DOHH2 (cell line): ENCODE measurements at regions not wholly inside any gene's neighbourhood (a gene's known extent, or its start where the extent isn't known, plus 50 kb on each side); places are given as distances from the start of the nearest gene placed in this dataset.

ENCODE experiments used
- H3F3A ChIP-seq: fragments of 200-600 bp; sonication (generic), shearing (Covaris generic); 2 replicates; pipeline ENCODE4 v1.6.0; 2016; ENCODE audit warnings: antibody characterized with exemption, mild to moderate bottlenecking; ENCODE audit not compliant: control insufficient read depth, insufficient read depth
- H3K27ac ChIP-seq: fragments of 200-600 bp; sonication (generic); 2 replicates; pipeline ENCODE4 v1.5.1; 2014; ENCODE audit warnings: low read depth, mild to moderate bottlenecking, low read length, moderate library complexity
- H3K27me3 ChIP-seq: fragments of 200-600 bp; sonication (generic); 2 replicates; pipeline ENCODE4 v1.6.1; 2014; ENCODE audit warnings: mild to moderate bottlenecking, low read length, mixed read lengths; ENCODE audit not compliant: control insufficient read depth
- H3K36me3 ChIP-seq: fragments of 200-600 bp; sonication (generic); 2 replicates; pipeline ENCODE4 v1.6.1; 2014; ENCODE audit warnings: mild to moderate bottlenecking, low read length, moderate library complexity, mixed read lengths; ENCODE audit not compliant: control insufficient read depth
- H3K4me1 ChIP-seq: fragments of 200-600 bp; sonication (generic); 2 replicates; pipeline ENCODE4 v1.6.1; 2014; ENCODE audit warnings: mild to moderate bottlenecking, low read length, mixed read lengths; ENCODE audit not compliant: control insufficient read depth
- H3K4me2 ChIP-seq: fragments of 200-600 bp; sonication (generic); 2 replicates; pipeline ENCODE4 v1.6.0; 2014; ENCODE audit warnings: mild to moderate bottlenecking, low read length, moderate library complexity
- H3K4me3 ChIP-seq: fragments of 200-600 bp; sonication (generic); 2 replicates; pipeline ENCODE4 v1.5.1; 2014; ENCODE audit warnings: mild to moderate bottlenecking, low read length, mixed read lengths
- H3K79me2 ChIP-seq: fragments of 200-600 bp; sonication (generic); 2 replicates; pipeline ENCODE4 v1.6.1; 2014; ENCODE audit warnings: mild to moderate bottlenecking, low read length, mixed read lengths; ENCODE audit not compliant: control insufficient read depth
- H3K9me2 ChIP-seq: fragments of 200-600 bp; sonication (generic); replicated peaks from 2 replicates; pipeline ENCODE4 v1.6.1; 2014; ENCODE audit warnings: mild to moderate bottlenecking, low read length, mixed read lengths; ENCODE audit not compliant: control insufficient read depth
- H3K9me3 ChIP-seq: fragments of 200-600 bp; sonication (generic); 2 replicates; pipeline ENCODE4 v1.6.1; 2014; ENCODE audit warnings: antibody characterized with exemption, low read length, mixed read lengths; ENCODE audit not compliant: control insufficient read depth, insufficient read depth
- H4K20me1 ChIP-seq: fragments of 200-600 bp; sonication (generic); 2 replicates; pipeline ENCODE4 v1.6.0; 2014; ENCODE audit warnings: low read depth, mild to moderate bottlenecking, antibody characterized with exemption, low read length, moderate library complexity; ENCODE audit not compliant: control insufficient read depth, insufficient read depth
- CTCF ChIP-seq: fragments of 200-600 bp; sonication (generic); IDR thresholded peaks from one replicate; pipeline ENCODE4 v1.5.1; 2014; ENCODE audit warnings: antibody characterized with exemption, mild to moderate bottlenecking, low read depth, low read length; ENCODE audit not compliant: poor library complexity, severe bottlenecking
- EZH2phosphoT487 ChIP-seq: fragments of 200-600 bp; sonication (generic); IDR thresholded peaks from 2 replicates; pipeline ENCODE4 v1.6.1; 2017; ENCODE audit warnings: borderline replicate concordance, mild to moderate bottlenecking, antibody characterized with exemption, low read length, moderate library complexity, mixed read lengths

- no peaks in the 10 kb centered on the region for H4K20me1 ChIP-seq
- H3K36me3 ChIP-seq, result no peaks in the 10 kb centered on the region
- no peaks in the 10 kb centered on the region for H3K9me2 ChIP-seq
- no peaks in the 10 kb centered on the region for H3F3A ChIP-seq
- peaks cover 6% of the 10 kb centered on the region for H3K4me1 ChIP-seq
- H3K4me2 ChIP-seq, result no peak overlapping the region
- no peaks in the 10 kb centered on the region for H3K79me2 ChIP-seq
- H3K9me3 ChIP-seq, result no peaks in the 10 kb centered on the region
- no peak overlapping the region for H3K4me3 ChIP-seq
- TF ChIP-seq EZH2phosphoT487, result no peak
- TF ChIP-seq CTCF, result no peak
- H3K27me3 ChIP-seq, result no peaks in the 10 kb centered on the region
- H3K27ac ChIP-seq, result no peak overlapping the region
Observed at GRCh38 chr12:91551927-91552326, 369.3 kb upstream of the DCN start.

DNA sequence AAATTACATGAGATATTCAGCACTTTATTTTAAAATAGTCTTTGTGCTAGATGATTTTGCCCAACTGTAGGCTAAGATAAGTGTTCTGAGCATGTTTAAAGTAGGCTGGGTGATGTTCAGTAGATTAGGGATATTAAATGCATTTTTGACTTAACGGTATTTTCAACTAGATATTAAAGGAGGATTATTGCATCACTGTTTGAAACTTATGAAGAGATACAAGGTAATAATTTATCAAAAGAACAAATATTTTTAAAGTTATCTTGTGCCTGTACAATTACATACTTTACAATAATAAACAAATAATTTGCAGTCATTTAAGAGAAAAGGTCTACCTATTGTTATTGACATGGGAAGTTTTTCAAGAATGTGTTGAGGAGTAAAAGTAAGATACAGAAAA, 368.6 kb upstream of the DCN start:
- no peaks in the 10 kb centered on the region for H3K9me2 ChIP-seq
- no peak overlapping the region for H3K4me3 ChIP-seq
- no peaks in the 10 kb centered on the region for H3F3A ChIP-seq
- peaks cover 6% of the 10 kb centered on the region for H3K4me1 ChIP-seq
- H4K20me1 ChIP-seq, result no peaks in the 10 kb centered on the region
- H3K9me3 ChIP-seq, result no peaks in the 10 kb centered on the region
- H3K79me2 ChIP-seq, result no peaks in the 10 kb centered on the region
- no peaks in the 10 kb centered on the region for H3K27me3 ChIP-seq
- H3K4me2 ChIP-seq, result no peak overlapping the region
- H3K27ac ChIP-seq, result no peak overlapping the region
- H3K36me3 ChIP-seq, result no peaks in the 10 kb centered on the region
- no peak for TF ChIP-seq EZH2phosphoT487
- no peak for TF ChIP-seq CTCF

GRCh38 chr12:91542666-91543065, 360.0 kb upstream of the DCN start:
- no peak for TF ChIP-seq CTCF
- no peak for TF ChIP-seq EZH2phosphoT487
- Histone ChIP-seq H3K27me3 (no peaks in the 10 kb centered on the region), H3K4me2 (no peak overlapping the region), H3K4me1 (no peaks in the 10 kb centered on the region), H4K20me1 (no peaks in the 10 kb centered on the region), H3K9me3 (no peaks in the 10 kb centered on the region), H3K9me2 (no peaks in the 10 kb centered on the region), H3K79me2 (no peaks in the 10 kb centered on the region), H3F3A (no peaks in the 10 kb centered on the region), H3K36me3 (no peaks in the 10 kb centered on the region), H3K27ac (no peak overlapping the region), H3K4me3 (no peak overlapping the region)

- no peak overlapping the region for H3K27ac ChIP-seq
- H3K4me3 ChIP-seq, result no peak overlapping the region
- H3F3A ChIP-seq, result no peaks in the 10 kb centered on the region
- H3K27me3 ChIP-seq, result no peaks in the 10 kb centered on the region
- no peaks in the 10 kb centered on the region for H3K9me3 ChIP-seq
- no peaks in the 10 kb centered on the region for H3K36me3 ChIP-seq
- H3K4me1 ChIP-seq, result no peaks in the 10 kb centered on the region
- H4K20me1 ChIP-seq, result no peaks in the 10 kb centered on the region
- TF ChIP-seq CTCF (no peak), EZH2phosphoT487 (no peak)
- H3K4me2 ChIP-seq, result no peak overlapping the region
- no peaks in the 10 kb centered on the region for H3K79me2 ChIP-seq
- H3K9me2 ChIP-seq, result no peaks in the 10 kb centered on the region
Observed at GRCh38 chr12:91542067-91542466, 359.4 kb upstream of the DCN start.
